Esophagus squamous epithelium (tissue), 5 donors: ENCODE measurements at regions not wholly inside any gene's neighbourhood (a gene's known extent, or its start where the extent isn't known, plus 50 kb on each side); places are given as distances from the start of the nearest gene placed in this dataset.
"Not testable (repeated sequence)": the region's sequence is repeated elsewhere in the genome, so short reads cannot be mapped to it uniquely, and the experiment has no call there.

Source experiments
- DNase-seq: peaks from one replicate; lab custom pipeline; 2025; lab: John Stamatoyannopoulos, UW
- H3K27ac ChIP-seq, 4 donors: fragments of 200-600 bp; sonication (generic); one replicate each; pipeline ENCODE4 v1.5.1; 2016 to 2019; ENCODE audit warnings: mild to moderate bottlenecking in 1 of 4
- H3K27me3 ChIP-seq, 4 donors: fragments of 200-600 bp; sonication (generic); 1 replicate in 3 of 4; 2 replicates in 1 of 4; pipeline versions ENCODE4 v1.5.1 to v1.6.0; 2017 to 2021; ENCODE audit warnings: antibody characterized with exemption in 1 of 4
- H3K36me3 ChIP-seq, 3 donors: fragments of 200-600 bp; sonication (generic); one replicate each; pipeline ENCODE4 v1.5.1; 2016 to 2019
- H3K4me1 ChIP-seq, 3 donors: fragments of 200-600 bp; sonication (generic); one replicate each; pipeline ENCODE4 v1.5.1; 2017 to 2019
- H3K4me3 ChIP-seq, 4 donors: fragments of 200-600 bp; sonication (generic); 1 replicate in 3 of 4; 2 replicates in 1 of 4; pipeline ENCODE4 v1.5.1; 2016 to 2019; ENCODE audit warnings: mild to moderate bottlenecking in 2 of 4, moderate library complexity in 1 of 4
- H3K9me3 ChIP-seq, 3 donors: fragments of 200-600 bp; sonication (generic); one replicate each; pipeline ENCODE4 v1.5.1; 2016 to 2019
- POLR2A ChIP-seq, 4 donors: fragments of 450-650 bp; IDR thresholded peaks; one replicate each; pipeline ENCODE4 v1.6.1; 2017; ENCODE audit warnings: antibody characterized with exemption in 4 of 4, mild to moderate bottlenecking in 4 of 4, moderate library complexity in 3 of 4
- WGBS, 2 donors: methylation state at CpG; one replicate each; pipeline ENCODE4 v1.1.5; 2018; 5-methylcytosine and 5-hydroxymethylcytosine counted together
- intact Hi-C: fragments of 100-400 bp; cut with DNase I; formaldehyde crosslinking; loops from one replicate; pipeline ENCODE4 v1.15.0; 2022
- TF ChIP-seq, protein P1 (sequence below), 6 experiments: fragments of 450-650 bp in 4 of 6; fragments of 200-600 bp in 2 of 6; sonication (generic) in 2 of 6; IDR thresholded peaks; one replicate each; pipeline ENCODE4 v1.5.1; 2016 to 2019; ENCODE audit warnings: antibody characterized with exemption in 6 of 6, mild to moderate bottlenecking in 4 of 6, moderate library complexity in 4 of 6
- donor health status: DM: yes; HTN: yes; CAD: no.

DNA sequence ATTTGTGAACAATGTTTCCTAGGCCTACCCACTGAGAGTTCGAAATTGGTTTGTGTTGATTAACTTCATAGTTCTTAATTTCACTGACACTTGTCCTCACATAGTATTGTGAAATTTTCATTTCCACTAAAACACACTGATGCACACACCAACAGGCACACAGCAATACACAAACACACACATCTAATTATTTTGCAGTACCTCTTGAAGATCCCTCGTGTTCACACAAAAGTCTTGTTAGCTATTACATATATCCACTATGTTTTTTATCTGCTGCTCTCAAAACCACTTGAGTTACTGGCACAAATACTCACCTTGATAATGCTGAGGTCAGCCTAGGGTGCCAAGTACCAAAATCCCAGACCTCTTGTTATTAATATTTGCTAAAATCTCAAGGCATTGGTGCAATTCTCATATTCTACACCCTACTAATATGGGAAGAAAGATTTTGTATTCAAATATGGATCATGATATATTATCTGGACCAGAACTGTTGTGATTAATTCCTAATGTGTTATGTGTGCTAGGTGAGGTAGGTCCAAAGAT lies 767.4 kb upstream of the CDH10 start:
- no peaks in the 10 kb centered on the region for H3K36me3 ChIP-seq
- no peaks in the 10 kb centered on the region for H3K4me1 ChIP-seq
- 52 to 54% methylated on average over 2 of the region's 2 CpGs for WGBS, 2 donors
- H3K4me3 ChIP-seq, result no peak overlapping the region
- H3K27me3 ChIP-seq, result no peaks in the 10 kb centered on the region
- H3K27ac ChIP-seq, result no peak overlapping the region
- peaks cover 0 to 26% (median 0%) of the 10 kb centered on the region in 3 donors for H3K9me3 ChIP-seq
- intact Hi-C loops, result no loop called here
- no peak for DNase-seq
- TF ChIP-seq, protein P1, sequence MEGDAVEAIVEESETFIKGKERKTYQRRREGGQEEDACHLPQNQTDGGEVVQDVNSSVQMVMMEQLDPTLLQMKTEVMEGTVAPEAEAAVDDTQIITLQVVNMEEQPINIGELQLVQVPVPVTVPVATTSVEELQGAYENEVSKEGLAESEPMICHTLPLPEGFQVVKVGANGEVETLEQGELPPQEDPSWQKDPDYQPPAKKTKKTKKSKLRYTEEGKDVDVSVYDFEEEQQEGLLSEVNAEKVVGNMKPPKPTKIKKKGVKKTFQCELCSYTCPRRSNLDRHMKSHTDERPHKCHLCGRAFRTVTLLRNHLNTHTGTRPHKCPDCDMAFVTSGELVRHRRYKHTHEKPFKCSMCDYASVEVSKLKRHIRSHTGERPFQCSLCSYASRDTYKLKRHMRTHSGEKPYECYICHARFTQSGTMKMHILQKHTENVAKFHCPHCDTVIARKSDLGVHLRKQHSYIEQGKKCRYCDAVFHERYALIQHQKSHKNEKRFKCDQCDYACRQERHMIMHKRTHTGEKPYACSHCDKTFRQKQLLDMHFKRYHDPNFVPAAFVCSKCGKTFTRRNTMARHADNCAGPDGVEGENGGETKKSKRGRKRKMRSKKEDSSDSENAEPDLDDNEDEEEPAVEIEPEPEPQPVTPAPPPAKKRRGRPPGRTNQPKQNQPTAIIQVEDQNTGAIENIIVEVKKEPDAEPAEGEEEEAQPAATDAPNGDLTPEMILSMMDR (IDR thresholded peaks at IDR 0.05), result no peak
- no peak for TF ChIP-seq POLR2A (IDR thresholded peaks at IDR 0.05)

DNA sequence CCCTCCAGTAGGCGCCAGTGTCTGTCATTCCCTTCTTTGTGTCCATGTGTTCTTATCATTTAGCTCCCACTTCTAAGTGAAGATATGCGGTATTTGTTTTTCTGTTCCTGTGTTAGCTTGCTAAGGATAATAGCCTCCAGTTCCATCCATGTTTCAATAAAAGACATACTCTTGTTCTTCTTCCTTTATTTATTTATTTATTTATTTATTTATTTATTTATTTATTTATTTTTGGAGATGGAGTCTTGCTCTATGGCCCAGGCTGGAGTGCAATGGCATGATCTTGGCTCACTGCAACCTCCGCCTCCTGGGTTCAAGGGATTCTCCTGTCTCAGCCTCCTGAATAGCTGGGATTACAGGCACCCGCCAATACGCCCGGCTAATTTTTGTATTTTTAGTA lies 762.6 kb upstream of the CDH10 start:
- H3K4me3 ChIP-seq, H3K27ac ChIP-seq, H3K36me3 ChIP-seq, DNase-seq, H3K4me1 ChIP-seq, H3K27me3 ChIP-seq, intact Hi-C loops: not testable (repeated sequence)
- H3K9me3 ChIP-seq, result peaks cover 0 to 21% (median 7%) of the 10 kb centered on the region in 3 donors
- WGBS, 2 donors, result 70 to 83% methylated on average over 6 of the region's 6 CpGs

DNA sequence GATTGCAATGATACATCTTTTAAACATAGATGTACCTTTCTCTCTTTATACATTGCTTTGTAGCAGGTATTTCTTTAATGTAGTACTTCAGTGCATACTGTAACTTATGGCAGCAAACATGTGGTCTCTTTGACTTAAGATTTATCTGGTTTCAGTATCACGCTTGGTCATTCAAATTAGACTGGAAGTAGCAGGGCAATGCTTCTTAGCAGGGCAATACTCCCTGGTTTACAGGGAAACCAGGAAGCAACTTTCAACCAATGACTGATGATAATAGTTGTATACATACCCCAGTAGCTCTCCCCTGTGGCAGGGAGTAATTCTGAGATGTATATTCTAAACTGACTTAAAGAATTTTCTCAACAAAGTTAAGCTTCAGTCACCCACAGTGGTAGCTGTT lies 761.1 kb upstream of the CDH10 start:
- H3K4me3 ChIP-seq, result no peak overlapping the region
- H3K4me1 ChIP-seq, result no peaks in the 10 kb centered on the region
- H3K27ac ChIP-seq, result no peak overlapping the region
- intact Hi-C loops, result no loop called here
- DNase-seq, result no peak
- no peaks in the 10 kb centered on the region for H3K27me3 ChIP-seq
- WGBS, 2 donors, result 80 to 91% methylated on average over 1 of the region's 1 CpG
- no peaks in the 10 kb centered on the region for H3K36me3 ChIP-seq
- TF ChIP-seq, protein P1 (IDR thresholded peaks at IDR 0.05), result no peak
- H3K9me3 ChIP-seq, result peaks cover 0 to 21% (median 7%) of the 10 kb centered on the region in 3 donors

DNA sequence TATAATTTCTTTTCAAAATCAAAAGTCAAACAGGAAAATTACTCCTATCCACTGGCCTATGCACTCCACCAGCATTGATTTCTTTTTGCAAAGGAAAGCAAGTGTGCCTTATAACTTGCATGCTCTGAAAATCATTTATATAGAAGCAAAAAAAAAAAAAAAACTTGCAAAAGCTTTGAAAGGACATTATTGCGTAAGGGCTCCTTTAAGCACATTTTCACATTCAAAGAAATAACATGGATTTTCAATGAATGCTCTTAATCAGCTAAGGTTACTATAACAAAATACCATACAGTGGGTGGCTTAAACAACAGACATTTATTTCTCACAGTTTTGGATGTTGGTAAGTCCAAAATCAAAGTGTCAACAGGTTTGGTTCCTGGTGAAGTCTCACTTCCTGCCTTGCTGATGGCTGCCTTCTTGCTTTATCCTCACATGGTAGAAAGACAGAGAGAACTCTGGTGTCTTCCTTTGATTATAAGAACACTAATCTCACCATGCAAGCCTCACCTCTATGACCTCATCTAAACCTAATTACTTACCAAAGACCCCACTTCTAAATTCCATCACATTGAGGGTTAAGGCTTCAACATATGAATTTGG lies 755.2 kb upstream of the CDH10 start:
- no peaks in the 10 kb centered on the region for H3K4me1 ChIP-seq
- no peak for DNase-seq
- H3K36me3 ChIP-seq, result no peaks in the 10 kb centered on the region
- intact Hi-C loops, result no loop called here
- 83 to 90% methylated on average over 1 of the region's 1 CpG for WGBS, 2 donors
- H3K27ac ChIP-seq, result no peak overlapping the region
- TF ChIP-seq, protein P1 (IDR thresholded peaks at IDR 0.05), result no peak
- TF ChIP-seq POLR2A (IDR thresholded peaks at IDR 0.05), result no peak
- peaks cover 0 to 7% (median 0%) of the 10 kb centered on the region in 3 donors for H3K9me3 ChIP-seq
- no peak overlapping the region for H3K4me3 ChIP-seq
- no peaks in the 10 kb centered on the region for H3K27me3 ChIP-seq

DNA sequence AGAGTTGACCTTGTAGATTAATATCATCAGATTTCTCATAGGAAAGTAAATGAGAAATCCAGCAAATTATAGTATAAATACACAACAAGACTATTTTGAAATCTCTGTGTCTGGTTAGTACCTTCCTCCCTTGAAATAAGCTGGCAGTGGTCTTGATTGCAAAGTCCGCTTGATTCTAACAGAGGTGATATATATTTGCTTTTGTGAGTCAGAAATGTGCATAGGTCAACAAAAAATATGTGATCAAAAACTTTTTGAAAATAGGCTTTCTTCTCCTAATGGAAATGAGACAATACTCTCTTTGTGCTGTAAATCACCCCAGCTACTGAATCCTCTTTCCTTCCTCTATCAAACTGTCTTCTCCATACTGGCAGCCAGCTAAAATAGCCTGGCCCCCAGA lies 749.2 kb upstream of the CDH10 start:
- Histone ChIP-seq H3K27ac (no peak overlapping the region), H3K9me3 (no peaks in the 10 kb centered on the region), H3K36me3 (no peaks in the 10 kb centered on the region), H3K27me3 (no peaks in the 10 kb centered on the region), H3K4me3 (no peak overlapping the region), H3K4me1 (no peaks in the 10 kb centered on the region)
- WGBS, 2 donors, result 75% methylated on average over 1 of the region's 1 CpG
- no peak for TF ChIP-seq POLR2A (IDR thresholded peaks at IDR 0.05)
- TF ChIP-seq, protein P1 (IDR thresholded peaks at IDR 0.05), result no peak
- intact Hi-C loops, result no loop called here
- no peak for DNase-seq
